ENCODE measurements at regions not wholly inside any gene's neighbourhood (a gene's known extent, or its start where the extent isn't known, plus 50 kb on each side); places are given as distances from the start of the nearest gene placed in this dataset.
"Not testable (repeated sequence)": the region's sequence is repeated elsewhere in the genome, so short reads cannot be mapped to it uniquely, and the experiment has no call there.

GRCh38 chr4:169919194-169920124 is 106.7 kb downstream of the MFAP3L start:
- H3K27me3 ChIP-seq (ENCODE audit: control insufficient read depth in 1 of 2, insufficient read depth in 2 of 2, low read length in 1 of 2); H3K4me1 ChIP-seq (ENCODE audit: control insufficient read depth in 1 of 2, insufficient read depth in 2 of 2, low read length in 2 of 2); H3K27ac ChIP-seq (ENCODE audit: low read depth in 1 of 2, low read length in 2 of 2); intact Hi-C loops (cut with DNase I); DNase-seq; H3K9me3 ChIP-seq (ENCODE audit: control insufficient read depth, low read length); H3K4me3 ChIP-seq (ENCODE audit: low read length in 2 of 2); ATAC-seq (ENCODE audit: low FRiP score); H3K36me3 ChIP-seq (ENCODE audit: control insufficient read depth in 1 of 2, insufficient read depth in 2 of 2, low read length in 1 of 2): not testable (repeated sequence)
- WGBS, 2 donors, result 73 to 81% methylated on average over 12 of the region's 12 CpGs

DNA sequence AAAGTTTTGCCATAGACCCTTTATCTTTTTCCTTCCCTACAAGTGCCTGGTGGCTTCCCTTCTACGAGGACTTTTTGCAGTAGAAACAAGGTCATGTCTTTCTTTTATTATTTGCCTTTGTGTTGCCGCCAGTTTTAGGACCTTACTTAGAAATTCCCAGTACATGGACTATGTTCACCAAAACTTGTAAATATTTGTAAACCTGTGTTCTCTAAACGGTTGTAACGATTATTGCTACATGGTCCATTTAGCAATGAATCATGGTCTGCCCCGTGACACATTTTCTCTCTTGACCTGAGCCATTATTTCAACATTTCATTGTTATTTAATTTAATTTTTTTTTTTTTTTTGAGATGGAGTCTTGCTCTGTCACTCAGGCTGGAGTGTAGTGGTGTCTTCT is 110.7 kb downstream of the MFAP3L start:
- no peaks in the 10 kb centered on the region for H3K27me3 ChIP-seq (ENCODE audit: control insufficient read depth in 1 of 2, insufficient read depth in 2 of 2, low read length in 1 of 2)
- no peak overlapping the region for H3K4me3 ChIP-seq (ENCODE audit: low read length in 2 of 2)
- H3K36me3 ChIP-seq (ENCODE audit: control insufficient read depth in 1 of 2, insufficient read depth in 2 of 2, low read length in 1 of 2), result no peaks in the 10 kb centered on the region
- DNase-seq (no peak), ATAC-seq (ENCODE audit: low FRiP score) (no peak)
- WGBS, 2 donors, result 75 to 80% methylated on average over 5 of the region's 5 CpGs
- H3K9me3 ChIP-seq (ENCODE audit: control insufficient read depth, low read length), result no peaks in the 10 kb centered on the region
- intact Hi-C loops (cut with DNase I), result no loop called here
- no peaks in the 10 kb centered on the region for H3K4me1 ChIP-seq (ENCODE audit: control insufficient read depth in 1 of 2, insufficient read depth in 2 of 2, low read length in 2 of 2)
- H3K27ac ChIP-seq (ENCODE audit: low read depth in 1 of 2, low read length in 2 of 2), result no peak overlapping the region

- Histone ChIP-seq H3K27ac (ENCODE audit: low read depth in 1 of 2, low read length in 2 of 2) (no peak overlapping the region), H3K4me3 (ENCODE audit: low read length in 2 of 2) (no peak overlapping the region), H3K9me3 (ENCODE audit: control insufficient read depth, low read length) (no peaks in the 10 kb centered on the region), H3K36me3 (ENCODE audit: control insufficient read depth in 1 of 2, insufficient read depth in 2 of 2, low read length in 1 of 2) (no peaks in the 10 kb centered on the region), H3K27me3 (ENCODE audit: control insufficient read depth in 1 of 2, insufficient read depth in 2 of 2, low read length in 1 of 2) (no peaks in the 10 kb centered on the region), H3K4me1 (ENCODE audit: control insufficient read depth in 1 of 2, insufficient read depth in 2 of 2, low read length in 2 of 2) (no peaks in the 10 kb centered on the region)
- intact Hi-C loops (cut with DNase I), result no loop called here
- DNase-seq, result no peak
- 73 to 80% methylated on average over 3 of the region's 3 CpGs for WGBS, 2 donors
- no peak for ATAC-seq (ENCODE audit: low FRiP score)
Observed at GRCh38 chr4:169914866-169915265, 111.3 kb downstream of the MFAP3L start.

DNA sequence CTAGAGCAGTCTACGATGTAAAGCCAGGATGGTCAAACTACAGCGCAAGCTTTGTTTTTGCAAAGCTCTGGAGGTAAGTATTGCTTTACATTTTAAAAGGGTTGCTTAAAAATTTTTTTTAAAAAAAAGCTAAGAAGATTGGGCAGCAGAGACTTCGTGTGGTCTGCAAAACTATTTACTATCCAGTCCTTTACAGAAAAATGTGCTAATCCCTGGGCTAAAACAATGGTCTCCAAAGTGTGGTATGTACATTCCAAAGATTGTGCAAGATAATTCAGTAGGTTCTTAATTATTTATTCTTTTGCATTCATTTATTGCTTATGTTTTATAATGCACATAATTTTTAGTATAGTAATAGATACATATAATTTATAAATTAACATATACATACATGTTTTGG is 113.2 kb downstream of the MFAP3L start:
- Histone ChIP-seq H3K4me3 (ENCODE audit: low read length in 2 of 2) (no peak overlapping the region), H3K27me3 (ENCODE audit: control insufficient read depth in 1 of 2, insufficient read depth in 2 of 2, low read length in 1 of 2) (no peaks in the 10 kb centered on the region), H3K36me3 (ENCODE audit: control insufficient read depth in 1 of 2, insufficient read depth in 2 of 2, low read length in 1 of 2) (no peaks in the 10 kb centered on the region), H3K9me3 (ENCODE audit: control insufficient read depth, low read length) (no peaks in the 10 kb centered on the region), H3K4me1 (ENCODE audit: control insufficient read depth in 1 of 2, insufficient read depth in 2 of 2, low read length in 2 of 2) (no peaks in the 10 kb centered on the region), H3K27ac (ENCODE audit: low read depth in 1 of 2, low read length in 2 of 2) (no peak overlapping the region)
- WGBS, 2 donors, result 89 to 91% methylated on average over 3 of the region's 3 CpGs
- no peak for ATAC-seq (ENCODE audit: low FRiP score)
- DNase-seq, result no peak
- intact Hi-C loops (cut with DNase I), result no loop called here

DNA sequence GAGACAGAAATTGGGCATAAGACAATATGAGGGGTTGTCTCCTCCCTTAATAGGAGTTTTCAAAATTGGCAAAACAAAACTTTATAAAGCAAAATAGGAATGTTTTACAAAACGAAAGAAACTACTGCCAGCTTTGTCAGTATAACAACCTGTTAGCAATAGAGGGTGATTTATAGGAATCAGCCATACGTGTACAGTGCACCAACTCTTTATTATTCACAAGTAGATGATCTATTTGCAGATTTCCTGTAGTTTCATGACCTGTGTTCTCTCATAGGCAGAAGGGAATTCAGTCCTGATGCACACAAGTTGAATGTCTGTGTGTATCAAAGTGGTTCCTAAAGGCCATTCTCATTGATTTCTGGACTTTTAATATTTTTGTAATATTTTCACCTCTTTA is 116.3 kb downstream of the MFAP3L start:
- H3K4me1 ChIP-seq (ENCODE audit: control insufficient read depth in 1 of 2, insufficient read depth in 2 of 2, low read length in 2 of 2), result no peaks in the 10 kb centered on the region
- intact Hi-C loops (cut with DNase I), result no loop called here
- H3K36me3 ChIP-seq (ENCODE audit: control insufficient read depth in 1 of 2, insufficient read depth in 2 of 2, low read length in 1 of 2), result no peaks in the 10 kb centered on the region
- no peak overlapping the region for H3K4me3 ChIP-seq (ENCODE audit: low read length in 2 of 2)
- no peaks in the 10 kb centered on the region for H3K9me3 ChIP-seq (ENCODE audit: control insufficient read depth, low read length)
- no peaks in the 10 kb centered on the region for H3K27me3 ChIP-seq (ENCODE audit: control insufficient read depth in 1 of 2, insufficient read depth in 2 of 2, low read length in 1 of 2)
- DNase-seq (no peak), ATAC-seq (ENCODE audit: low FRiP score) (no peak)
- WGBS, 2 donors, result 56 to 70% methylated on average over 2 of the region's 2 CpGs
- no peak overlapping the region for H3K27ac ChIP-seq (ENCODE audit: low read depth in 1 of 2, low read length in 2 of 2)

DNA sequence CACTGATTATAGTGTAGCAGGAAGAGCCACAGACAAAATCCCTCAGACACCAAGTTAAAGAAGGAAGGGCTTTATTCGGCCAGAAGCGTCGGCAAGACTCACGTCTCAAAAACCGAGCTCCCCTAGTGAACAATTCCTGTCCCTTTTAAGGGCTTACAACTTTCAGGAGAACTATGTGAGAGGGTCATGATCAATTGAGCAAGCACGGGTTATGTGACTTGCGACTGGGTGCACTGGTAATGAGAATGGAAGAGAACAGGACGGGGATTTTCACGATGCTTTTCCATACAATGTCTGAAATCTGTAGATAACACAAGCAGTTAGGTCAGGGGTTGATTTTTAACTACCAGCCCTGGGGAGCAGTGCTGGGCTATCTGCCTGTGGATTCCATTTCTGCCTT is 116.7 kb downstream of the MFAP3L start:
- Histone ChIP-seq H3K36me3 (ENCODE audit: control insufficient read depth in 1 of 2, insufficient read depth in 2 of 2, low read length in 1 of 2) (no peaks in the 10 kb centered on the region), H3K4me1 (ENCODE audit: control insufficient read depth in 1 of 2, insufficient read depth in 2 of 2, low read length in 2 of 2) (no peaks in the 10 kb centered on the region), H3K9me3 (ENCODE audit: control insufficient read depth, low read length) (no peaks in the 10 kb centered on the region), H3K27me3 (ENCODE audit: control insufficient read depth in 1 of 2, insufficient read depth in 2 of 2, low read length in 1 of 2) (no peaks in the 10 kb centered on the region), H3K27ac (ENCODE audit: low read depth in 1 of 2, low read length in 2 of 2) (no peak overlapping the region), H3K4me3 (ENCODE audit: low read length in 2 of 2) (no peak overlapping the region)
- DNase-seq, result no peak
- WGBS, 2 donors, result 80 to 82% methylated on average over 9 of the region's 9 CpGs
- no peak for ATAC-seq (ENCODE audit: low FRiP score)
- intact Hi-C loops (cut with DNase I), result no loop called here

- Histone ChIP-seq H3K4me1 (ENCODE audit: control insufficient read depth in 1 of 2, insufficient read depth in 2 of 2, low read length in 2 of 2) (no peaks in the 10 kb centered on the region), H3K9me3 (ENCODE audit: control insufficient read depth, low read length) (no peaks in the 10 kb centered on the region), H3K27me3 (ENCODE audit: control insufficient read depth in 1 of 2, insufficient read depth in 2 of 2, low read length in 1 of 2) (no peaks in the 10 kb centered on the region), H3K4me3 (ENCODE audit: low read length in 2 of 2) (no peak overlapping the region), H3K36me3 (ENCODE audit: control insufficient read depth in 1 of 2, insufficient read depth in 2 of 2, low read length in 1 of 2) (no peaks in the 10 kb centered on the region), H3K27ac (ENCODE audit: low read depth in 1 of 2, low read length in 2 of 2) (no peak overlapping the region)
- no peak for ATAC-seq (ENCODE audit: low FRiP score)
- WGBS, 2 donors, result 94 to 100% methylated on average over 1 of the region's 1 CpG
- intact Hi-C loops (cut with DNase I), result no loop called here
- no peak for DNase-seq
Observed at GRCh38 chr4:169907705-169908104, 118.5 kb downstream of the MFAP3L start.

GRCh38 chr4:169906821-169907220 is 119.4 kb downstream of the MFAP3L start:
- DNase-seq, result no peak
- 79 to 96% methylated on average over 1 of the region's 1 CpG for WGBS, 2 donors

DNA sequence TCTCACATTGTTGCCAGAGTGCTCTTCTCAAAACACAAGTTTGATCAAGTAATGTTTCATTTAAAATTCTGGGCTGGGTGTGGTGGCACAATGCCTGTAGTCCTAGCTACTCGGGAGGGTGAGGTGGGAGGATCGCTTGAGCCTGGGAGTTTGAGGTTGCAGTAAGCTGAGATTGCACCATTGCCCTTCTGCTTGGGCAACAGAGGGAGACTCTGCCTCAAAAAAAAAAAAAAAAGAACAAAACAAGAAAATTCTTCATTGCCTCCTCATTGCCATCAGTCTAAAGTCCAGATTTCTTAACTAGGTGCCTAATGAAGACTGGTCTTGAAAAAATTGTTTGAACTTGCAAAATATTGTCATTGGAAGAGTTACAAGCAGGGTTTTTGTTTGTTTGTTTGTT is 120.1 kb downstream of the MFAP3L start:
- Histone ChIP-seq H3K9me3 (ENCODE audit: control insufficient read depth, low read length) (no peaks in the 10 kb centered on the region), H3K4me1 (ENCODE audit: control insufficient read depth in 1 of 2, insufficient read depth in 2 of 2, low read length in 2 of 2) (no peaks in the 10 kb centered on the region), H3K27ac (ENCODE audit: low read depth in 1 of 2, low read length in 2 of 2) (no peak overlapping the region), H3K36me3 (ENCODE audit: control insufficient read depth in 1 of 2, insufficient read depth in 2 of 2, low read length in 1 of 2) (no peaks in the 10 kb centered on the region), H3K27me3 (ENCODE audit: control insufficient read depth in 1 of 2, insufficient read depth in 2 of 2, low read length in 1 of 2) (no peaks in the 10 kb centered on the region), H3K4me3 (ENCODE audit: low read length in 2 of 2) (no peak overlapping the region)
- ATAC-seq (ENCODE audit: low FRiP score) (no peak), DNase-seq (no peak)
- WGBS, 2 donors, result 84 to 86% methylated on average over 2 of the region's 2 CpGs
- intact Hi-C loops (cut with DNase I), result no loop called here

More at GRCh38 chr4:169906821-169907220, 119.4 kb downstream of the MFAP3L start:
- Histone ChIP-seq H3K4me3 (ENCODE audit: low read length in 2 of 2) (no peak overlapping the region), H3K36me3 (ENCODE audit: control insufficient read depth in 1 of 2, insufficient read depth in 2 of 2, low read length in 1 of 2) (no peaks in the 10 kb centered on the region), H3K4me1 (ENCODE audit: control insufficient read depth in 1 of 2, insufficient read depth in 2 of 2, low read length in 2 of 2) (no peaks in the 10 kb centered on the region), H3K9me3 (ENCODE audit: control insufficient read depth, low read length) (no peaks in the 10 kb centered on the region), H3K27ac (ENCODE audit: low read depth in 1 of 2, low read length in 2 of 2) (no peak overlapping the region), H3K27me3 (ENCODE audit: control insufficient read depth in 1 of 2, insufficient read depth in 2 of 2, low read length in 1 of 2) (no peaks in the 10 kb centered on the region)
- intact Hi-C loops (cut with DNase I), result no loop called here
- ATAC-seq (ENCODE audit: low FRiP score), result no peak

Data from aorta (tissue), 5 donors.